ENCODE measurements at regions not wholly inside any gene's neighbourhood (a gene's known extent, or its start where the extent isn't known, plus 50 kb on each side); places are given as distances from the start of the nearest gene placed in this dataset.

DNA sequence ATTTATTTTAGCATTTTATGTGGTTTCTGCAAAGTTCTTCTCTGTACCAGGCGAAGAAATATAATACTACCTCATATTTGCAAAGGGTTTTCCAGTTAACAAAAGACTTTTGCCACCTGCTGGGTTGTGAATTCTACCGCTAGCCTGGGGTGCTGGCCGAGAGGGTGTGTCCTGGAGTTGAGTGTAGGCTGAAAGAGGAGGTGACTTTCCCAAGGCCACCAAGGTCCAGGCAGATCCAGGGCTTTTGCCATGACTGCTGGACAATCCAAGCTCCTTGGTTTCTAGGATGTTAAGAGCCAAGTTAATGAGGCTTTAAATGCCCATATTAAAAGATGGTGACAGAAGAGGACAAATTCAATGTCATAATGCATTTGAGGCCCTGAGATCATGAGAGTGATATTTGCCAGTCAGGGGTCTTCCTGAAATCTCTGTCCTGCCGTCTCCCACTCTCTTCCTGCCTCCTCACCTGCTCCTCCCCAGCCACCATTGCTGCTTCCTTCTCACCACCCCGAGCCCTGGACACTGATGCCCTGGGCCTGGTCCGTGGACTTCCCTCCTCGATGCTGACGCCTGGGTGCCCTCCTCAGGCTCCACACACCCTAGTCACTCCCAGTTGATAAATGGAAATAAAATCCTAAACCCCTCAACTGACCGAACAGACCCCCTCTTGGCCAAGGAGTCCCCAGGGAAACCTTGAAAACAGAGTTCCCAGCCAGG, 825.6 kb downstream of the TBC1D22A start:
- TF ChIP-seq CTCF (IDR thresholded peaks at IDR 0.05; ENCODE audit: low read depth, low read length, poor library complexity, severe bottlenecking) (no peak), EZH2phosphoT487 (IDR thresholded peaks at IDR 0.05; ENCODE audit: borderline replicate concordance, low read length) (no peak)
